Mesodermal cell (in vitro differentiated cells): ENCODE measurements at regions not wholly inside any gene's neighbourhood (a gene's known extent, or its start where the extent isn't known, plus 50 kb on each side); places are given as distances from the start of the nearest gene placed in this dataset.

Source experiments
- H3K27ac ChIP-seq: 2 replicates; pipeline ENCODE4 v1.7.0; 2013; ENCODE audit warnings: mild to moderate bottlenecking, low read depth, low read length, moderate library complexity; ENCODE audit not compliant: severe bottlenecking
- H3K36me3 ChIP-seq: 2 replicates; pipeline ENCODE4 v1.7.1; 2013; ENCODE audit warnings: mild to moderate bottlenecking, low read length, moderate library complexity; ENCODE audit not compliant: control insufficient read depth, insufficient read depth
- H3K4me1 ChIP-seq: one replicate; pipeline ENCODE4 v1.7.1; 2013; ENCODE audit warnings: mild to moderate bottlenecking, low read length; ENCODE audit not compliant: insufficient read depth, control insufficient read depth, poor library complexity, severe bottlenecking
- H3K4me3 ChIP-seq: 2 replicates; pipeline ENCODE4 v1.7.0; 2013; ENCODE audit warnings: low read length, control low read depth, mild to moderate bottlenecking; ENCODE audit not compliant: insufficient read depth, poor library complexity, severe bottlenecking; ENCODE audit errors: extremely low read depth
- H3K9me3 ChIP-seq: 2 replicates; pipeline ENCODE4 v1.7.1; 2013; ENCODE audit warnings: mild to moderate bottlenecking, low read length, moderate library complexity; ENCODE audit not compliant: control insufficient read depth
- WGBS, 2 experiments: methylation state at CpG; one replicate each; pipeline ENCODE4 v1.1.5; 2013; ENCODE audit warnings: missing lambda C conversion rate in 2 of 2; ENCODE audit not compliant: insufficient coverage in 2 of 2; 5-methylcytosine and 5-hydroxymethylcytosine counted together

- H3K36me3 ChIP-seq: no peaks in the 10 kb centered on the region
- H3K27ac ChIP-seq: no peak overlapping the region
- no CpG with 5 or more reads among the region's 2 CpGs for WGBS, 2 experiments
- H3K4me3 ChIP-seq: no peak overlapping the region
- no peaks in the 10 kb centered on the region for H3K4me1 ChIP-seq
- H3K9me3 ChIP-seq: no peaks in the 10 kb centered on the region
These were observed 245.5 kb upstream of the STEAP1 start for GRCh38 chr7:89908736-89909135.

GRCh38 chr7:89914711-89915110 is 239.6 kb upstream of the STEAP1 start:
- H3K4me1 ChIP-seq: no peaks in the 10 kb centered on the region
- H3K4me3 ChIP-seq: no peak overlapping the region
- WGBS, 2 experiments: 20 to 39% methylated on average over 1 to 2 of the region's 2 CpGs

GRCh38 chr7:89926194-89926593 is 228.1 kb upstream of the STEAP1 start:
- no peak overlapping the region for H3K27ac ChIP-seq
- WGBS, 2 experiments: 76 to 100% methylated on average over 1 to 2 of the region's 2 CpGs
- no peaks in the 10 kb centered on the region for H3K4me1 ChIP-seq
- peaks cover 8% of the 10 kb centered on the region for H3K9me3 ChIP-seq
- no peaks in the 10 kb centered on the region for H3K36me3 ChIP-seq
- no peak overlapping the region for H3K4me3 ChIP-seq

More at GRCh38 chr7:89914711-89915110, 239.6 kb upstream of the STEAP1 start:
- Histone ChIP-seq H3K9me3 (no peaks in the 10 kb centered on the region), H3K27ac (no peak overlapping the region), H3K36me3 (no peaks in the 10 kb centered on the region)

DNA sequence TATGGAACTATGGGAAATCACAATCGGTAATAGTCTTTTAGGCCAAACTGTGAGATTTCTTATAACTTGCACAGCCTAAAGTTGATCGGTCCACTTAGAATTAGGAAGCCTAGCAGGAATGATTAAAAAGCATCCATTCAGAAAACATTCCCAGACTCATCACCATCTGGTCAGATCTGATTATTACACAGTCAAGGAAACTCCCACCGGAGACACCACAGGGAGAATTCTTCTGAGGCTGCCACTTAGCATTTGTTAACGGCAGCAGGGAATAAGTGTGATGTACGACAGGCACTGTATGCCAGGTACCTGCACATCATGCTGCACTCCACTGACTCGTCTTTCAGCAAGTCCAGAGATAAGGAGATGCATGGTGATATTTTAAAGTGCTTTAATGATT is 227.6 kb upstream of the STEAP1 start:
- Histone ChIP-seq H3K27ac (no peak overlapping the region), H3K4me3 (no peak overlapping the region), H3K36me3 (no peaks in the 10 kb centered on the region), H3K4me1 (no peaks in the 10 kb centered on the region), H3K9me3 (peaks cover 5% of the 10 kb centered on the region)
- WGBS, 2 experiments: 77 to 84% methylated on average over 3 to 5 of the region's 6 CpGs

- Histone ChIP-seq H3K27ac (no peak overlapping the region), H3K4me3 (no peak overlapping the region), H3K4me1 (no peaks in the 10 kb centered on the region), H3K9me3 (no peaks in the 10 kb centered on the region), H3K36me3 (no peaks in the 10 kb centered on the region)
- WGBS, 2 experiments: 67% methylated on average over 1 of the region's 1 CpG; no CpG with 5 or more reads in 1 of the 2 experiments
These were observed 226.5 kb upstream of the STEAP1 start for GRCh38 chr7:89927762-89928161.

DNA sequence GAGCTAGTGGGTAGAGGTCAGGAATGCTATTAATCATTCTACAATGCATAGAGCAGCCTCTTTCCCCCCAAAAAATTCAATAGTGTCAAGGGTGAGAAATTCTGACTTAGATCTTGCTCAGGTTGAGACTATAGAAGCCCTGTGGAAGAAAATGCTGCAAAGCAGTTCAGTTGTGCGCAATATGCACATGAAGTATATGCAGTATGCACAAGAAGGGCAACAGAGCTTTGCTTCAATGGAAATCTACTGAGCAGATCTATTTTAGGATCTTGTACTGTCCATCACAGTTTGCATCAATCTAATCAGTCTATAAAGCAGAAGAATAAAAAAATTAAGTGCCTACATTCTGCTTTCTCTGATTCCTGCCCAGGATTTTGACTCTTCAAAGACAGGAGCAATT is 225.8 kb upstream of the STEAP1 start:
- H3K4me3 ChIP-seq: no peak overlapping the region
- no peak overlapping the region for H3K27ac ChIP-seq
- WGBS, 2 experiments: 67 to 86% methylated on average over 1 of the region's 1 CpG
- H3K4me1 ChIP-seq: no peaks in the 10 kb centered on the region
- H3K36me3 ChIP-seq: no peaks in the 10 kb centered on the region
- H3K9me3 ChIP-seq: no peaks in the 10 kb centered on the region

GRCh38 chr7:89934101-89934500 is 220.2 kb upstream of the STEAP1 start:
- Histone ChIP-seq H3K4me3 (no peak overlapping the region), H3K9me3 (no peaks in the 10 kb centered on the region), H3K4me1 (no peaks in the 10 kb centered on the region), H3K27ac (no peak overlapping the region), H3K36me3 (no peaks in the 10 kb centered on the region)
- WGBS, 2 experiments: no CpG with 5 or more reads among the region's 1 CpG

DNA sequence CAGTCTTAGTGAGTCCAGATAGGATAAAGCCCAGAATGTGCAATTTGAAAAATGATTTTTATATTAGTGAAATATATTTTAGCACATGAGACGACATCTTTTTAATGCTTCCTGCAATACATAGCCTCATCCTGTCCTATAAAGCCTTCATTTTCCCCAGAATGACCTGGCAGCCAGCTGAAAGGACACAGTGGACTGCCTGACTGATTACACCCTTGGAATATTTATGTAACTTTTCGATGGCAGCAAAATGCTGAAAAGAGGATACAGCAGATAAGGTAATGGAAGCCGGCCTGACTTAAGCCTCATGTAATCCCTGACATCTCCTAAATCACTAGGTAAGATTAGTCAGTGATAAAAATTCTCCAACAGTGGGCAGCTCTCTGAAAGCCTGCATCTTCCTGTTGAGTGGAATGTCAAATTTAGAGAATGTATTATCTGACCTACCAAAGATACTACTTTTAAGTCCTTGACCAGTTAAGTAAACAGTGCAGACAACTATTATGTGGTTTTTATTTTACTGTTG is 210.7 kb upstream of the STEAP1 start:
- no peak overlapping the region for H3K27ac ChIP-seq
- WGBS, 2 experiments: 60 to 100% methylated on average over 1 of the region's 3 CpGs
- H3K4me1 ChIP-seq: no peaks in the 10 kb centered on the region
- H3K4me3 ChIP-seq: no peak overlapping the region
- H3K9me3 ChIP-seq: peaks cover 2% of the 10 kb centered on the region
- no peaks in the 10 kb centered on the region for H3K36me3 ChIP-seq

- Histone ChIP-seq H3K36me3 (no peaks in the 10 kb centered on the region), H3K4me1 (no peaks in the 10 kb centered on the region), H3K27ac (no peak overlapping the region), H3K9me3 (no peaks in the 10 kb centered on the region), H3K4me3 (no peak overlapping the region)
These were observed 195.7 kb upstream of the STEAP1 start for GRCh38 chr7:89958525-89959068.

- H3K4me3 ChIP-seq: no peak overlapping the region
- no peak overlapping the region for H3K27ac ChIP-seq
- WGBS, 2 experiments: 67 to 85% methylated on average over 2 to 4 of the region's 4 CpGs
These were observed 188.1 kb upstream of the STEAP1 start for GRCh38 chr7:89966067-89966664.

DNA sequence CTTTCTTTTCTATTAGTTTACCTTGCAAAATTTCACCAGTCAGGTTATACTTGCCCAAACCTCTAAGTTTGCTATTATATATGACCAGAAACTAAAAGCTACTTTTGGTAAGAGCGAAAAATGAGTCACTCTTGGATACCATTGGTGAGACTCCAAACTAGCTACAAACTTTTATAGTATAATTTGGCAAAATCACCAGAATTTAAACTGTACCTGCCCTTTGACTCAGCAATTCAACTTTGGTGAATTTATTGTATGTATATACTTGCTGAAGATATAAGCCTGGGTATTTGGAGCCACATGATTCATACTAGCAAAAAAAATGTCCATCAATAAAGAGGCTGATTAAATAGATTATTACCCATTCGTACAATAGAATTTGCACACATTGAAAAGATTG is 178.7 kb upstream of the STEAP1 start:
- H3K4me1 ChIP-seq: no peaks in the 10 kb centered on the region
- no peaks in the 10 kb centered on the region for H3K36me3 ChIP-seq
- no peak overlapping the region for H3K27ac ChIP-seq
- WGBS, 2 experiments: no CpG with 5 or more reads among the region's 2 CpGs
- no peaks in the 10 kb centered on the region for H3K9me3 ChIP-seq
- no peak overlapping the region for H3K4me3 ChIP-seq

More at GRCh38 chr7:89966067-89966664, 188.1 kb upstream of the STEAP1 start:
- Histone ChIP-seq H3K36me3 (no peaks in the 10 kb centered on the region), H3K4me1 (no peaks in the 10 kb centered on the region), H3K9me3 (no peaks in the 10 kb centered on the region)
